Loucy (cell line): ENCODE measurements at regions not wholly inside any gene's neighbourhood (a gene's known extent, or its start where the extent isn't known, plus 50 kb on each side); places are given as distances from the start of the nearest gene placed in this dataset.
"Not testable (repeated sequence)": the region's sequence is repeated elsewhere in the genome, so short reads cannot be mapped to it uniquely, and the experiment has no call there.

ENCODE experiments used
- H2AFZ ChIP-seq: fragments of 200-600 bp; sonication (generic); 2 replicates; pipeline ENCODE4 v1.6.0; 2016; ENCODE audit warnings: antibody characterized with exemption, mild to moderate bottlenecking, low read length, moderate library complexity
- H3F3A ChIP-seq: fragments of 200-600 bp; 2 replicates; pipeline ENCODE4 v1.6.0; 2016; ENCODE audit warnings: antibody characterized with exemption, low read depth, mild to moderate bottlenecking
- H3K27me3 ChIP-seq: fragments of 200-600 bp; sonication (generic); 2 replicates; pipeline ENCODE4 v1.6.1; 2014; ENCODE audit warnings: low read length, mild to moderate bottlenecking; ENCODE audit not compliant: insufficient read depth, poor library complexity, severe bottlenecking
- H3K36me3 ChIP-seq: fragments of 200-600 bp; sonication (generic); 2 replicates; pipeline ENCODE4 v1.6.1; 2016; ENCODE audit warnings: low read length; ENCODE audit not compliant: insufficient read depth
- H3K4me1 ChIP-seq: fragments of 200-600 bp; sonication (generic); 2 replicates; pipeline ENCODE4 v1.5.1; 2014; ENCODE audit warnings: low read length, mild to moderate bottlenecking; ENCODE audit not compliant: insufficient read depth, poor library complexity, severe bottlenecking
- H3K4me2 ChIP-seq: fragments of 200-600 bp; sonication (generic); 2 replicates; pipeline ENCODE4 v1.6.0; 2014; ENCODE audit warnings: antibody characterized with exemption, low read length, low read depth, mild to moderate bottlenecking; ENCODE audit not compliant: poor library complexity, severe bottlenecking
- H3K4me3 ChIP-seq: fragments of 200-600 bp; sonication (generic); 2 replicates; pipeline ENCODE4 v1.5.1; 2014; ENCODE audit warnings: low read length, mild to moderate bottlenecking, mixed read lengths; ENCODE audit not compliant: poor library complexity, severe bottlenecking
- H3K79me2 ChIP-seq: fragments of 200-600 bp; sonication (generic); 2 replicates; pipeline ENCODE4 v1.6.1; 2014; ENCODE audit warnings: low read length; ENCODE audit not compliant: insufficient read depth
- H3K9ac ChIP-seq: fragments of 200-600 bp; sonication (generic); 2 replicates; pipeline ENCODE4 v1.6.0; 2014; ENCODE audit warnings: mild to moderate bottlenecking, low read depth, low read length, moderate library complexity; ENCODE audit not compliant: poor library complexity, severe bottlenecking
- H3K9me2 ChIP-seq: fragments of 200-600 bp; sonication (generic); replicated peaks from 2 replicates; pipeline ENCODE4 v1.6.1; 2016; ENCODE audit warnings: low read depth, low read length, mixed read lengths
- H3K9me3 ChIP-seq: fragments of 200-600 bp; sonication (generic); 2 replicates; pipeline ENCODE4 v1.6.1; 2014; ENCODE audit warnings: mild to moderate bottlenecking, antibody characterized with exemption, low read length, low read depth; ENCODE audit not compliant: insufficient read depth
- H4K20me1 ChIP-seq: fragments of 200-600 bp; sonication (generic); 2 replicates; pipeline ENCODE4 v1.6.0; 2014; ENCODE audit warnings: antibody characterized with exemption, low read length, mild to moderate bottlenecking; ENCODE audit not compliant: insufficient read depth, poor library complexity, severe bottlenecking
- EZH2phosphoT487 ChIP-seq: fragments of 200-600 bp; IDR thresholded peaks from 2 replicates; pipeline ENCODE4 v1.6.1; 2018; ENCODE audit warnings: antibody characterized with exemption, mild to moderate bottlenecking, moderate library complexity, borderline replicate concordance
- TF ChIP-seq, protein P1 (sequence below): fragments of 200-600 bp; sonication (generic); conservative IDR thresholded peaks from 2 replicates; pipeline ENCODE4 v1.5.1; 2014; ENCODE audit warnings: mild to moderate bottlenecking, antibody characterized with exemption, low read length

DNA sequence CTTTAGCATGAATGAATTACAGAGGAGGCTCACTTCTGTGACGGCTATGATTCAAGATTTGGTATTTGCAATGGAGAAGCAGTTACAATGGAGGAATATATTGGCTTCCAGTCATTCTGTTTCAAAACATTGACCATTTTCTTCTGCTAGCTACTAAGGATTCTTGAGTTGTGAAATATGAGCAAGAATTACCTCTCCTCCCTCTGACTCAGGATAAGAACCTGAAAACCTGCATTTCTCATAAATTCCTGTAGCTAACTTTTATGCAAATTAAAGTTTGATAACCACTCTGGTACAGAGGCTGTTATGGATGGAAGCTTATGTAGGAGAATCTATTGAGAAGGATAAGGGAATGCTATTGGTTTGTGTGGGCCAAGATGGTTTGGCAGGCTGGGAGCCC lies 84.1 kb upstream of the MYRIP start:
- Histone ChIP-seq H3F3A (no peaks in the 10 kb centered on the region), H3K9ac (no peak overlapping the region), H3K27me3 (no peaks in the 10 kb centered on the region), H2AFZ (no peak overlapping the region), H3K9me2 (no peaks in the 10 kb centered on the region), H4K20me1 (no peaks in the 10 kb centered on the region), H3K36me3 (no peaks in the 10 kb centered on the region), H3K4me1 (no peaks in the 10 kb centered on the region), H3K4me2 (no peak overlapping the region), H3K9me3 (no peaks in the 10 kb centered on the region), H3K4me3 (no peak overlapping the region), H3K79me2 (no peaks in the 10 kb centered on the region)
- TF ChIP-seq EZH2phosphoT487, result no peak
- TF ChIP-seq, protein P1, sequence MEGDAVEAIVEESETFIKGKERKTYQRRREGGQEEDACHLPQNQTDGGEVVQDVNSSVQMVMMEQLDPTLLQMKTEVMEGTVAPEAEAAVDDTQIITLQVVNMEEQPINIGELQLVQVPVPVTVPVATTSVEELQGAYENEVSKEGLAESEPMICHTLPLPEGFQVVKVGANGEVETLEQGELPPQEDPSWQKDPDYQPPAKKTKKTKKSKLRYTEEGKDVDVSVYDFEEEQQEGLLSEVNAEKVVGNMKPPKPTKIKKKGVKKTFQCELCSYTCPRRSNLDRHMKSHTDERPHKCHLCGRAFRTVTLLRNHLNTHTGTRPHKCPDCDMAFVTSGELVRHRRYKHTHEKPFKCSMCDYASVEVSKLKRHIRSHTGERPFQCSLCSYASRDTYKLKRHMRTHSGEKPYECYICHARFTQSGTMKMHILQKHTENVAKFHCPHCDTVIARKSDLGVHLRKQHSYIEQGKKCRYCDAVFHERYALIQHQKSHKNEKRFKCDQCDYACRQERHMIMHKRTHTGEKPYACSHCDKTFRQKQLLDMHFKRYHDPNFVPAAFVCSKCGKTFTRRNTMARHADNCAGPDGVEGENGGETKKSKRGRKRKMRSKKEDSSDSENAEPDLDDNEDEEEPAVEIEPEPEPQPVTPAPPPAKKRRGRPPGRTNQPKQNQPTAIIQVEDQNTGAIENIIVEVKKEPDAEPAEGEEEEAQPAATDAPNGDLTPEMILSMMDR, result no peak

DNA sequence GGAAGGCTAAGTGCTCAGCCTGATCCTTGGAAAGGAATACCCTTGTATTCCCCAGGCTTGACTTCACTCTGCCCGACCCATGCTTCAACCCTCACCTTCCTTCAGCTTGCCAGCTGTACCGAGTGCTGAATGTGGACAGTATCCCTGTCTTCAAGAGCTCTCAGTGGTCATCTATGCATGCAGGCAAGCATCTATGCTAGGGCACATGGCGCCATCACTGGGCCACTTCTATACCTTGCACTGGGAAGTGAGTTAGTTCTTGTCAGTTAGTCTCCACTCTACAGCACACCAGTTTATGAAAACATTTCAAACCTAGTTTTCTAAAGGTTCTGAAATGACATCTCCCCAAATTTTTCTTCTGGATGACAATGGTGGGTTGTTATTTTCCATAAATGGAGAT lies 82.0 kb upstream of the MYRIP start:
- no peaks in the 10 kb centered on the region for H3K79me2 ChIP-seq
- no peaks in the 10 kb centered on the region for H3K36me3 ChIP-seq
- no peak overlapping the region for H3K4me2 ChIP-seq
- no peak overlapping the region for H3K4me3 ChIP-seq
- no peak overlapping the region for H2AFZ ChIP-seq
- no peak overlapping the region for H3K9ac ChIP-seq
- H3K9me3 ChIP-seq, result no peaks in the 10 kb centered on the region
- no peaks in the 10 kb centered on the region for H4K20me1 ChIP-seq
- H3K9me2 ChIP-seq, result no peaks in the 10 kb centered on the region
- no peaks in the 10 kb centered on the region for H3K4me1 ChIP-seq
- no peaks in the 10 kb centered on the region for H3F3A ChIP-seq
- TF ChIP-seq, protein P1, result peak; percentile 60
- no peak for TF ChIP-seq EZH2phosphoT487
- no peaks in the 10 kb centered on the region for H3K27me3 ChIP-seq

DNA sequence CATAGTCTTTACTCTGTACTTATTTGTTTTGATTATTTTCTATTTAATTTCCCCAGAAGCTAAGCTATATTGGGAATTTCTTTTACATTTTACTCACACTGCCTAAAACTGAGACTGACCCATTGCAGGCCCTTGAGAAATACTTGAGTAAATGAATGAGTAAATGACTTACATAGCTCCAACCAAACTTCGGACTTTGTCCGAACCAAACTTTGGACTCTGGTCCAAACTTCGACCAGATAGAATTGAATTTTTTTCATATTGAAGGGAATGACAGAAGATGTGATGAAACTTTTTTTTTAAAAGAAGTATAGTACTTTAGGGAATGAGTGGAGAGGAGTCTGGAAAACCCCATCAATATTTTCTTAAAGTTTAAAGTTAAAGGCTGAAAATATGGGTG lies 75.6 kb upstream of the MYRIP start:
- H3K9me2 ChIP-seq, result no peaks in the 10 kb centered on the region
- H3K9me3 ChIP-seq, result no peaks in the 10 kb centered on the region
- no peak overlapping the region for H3K9ac ChIP-seq
- no peak overlapping the region for H3K4me3 ChIP-seq
- no peaks in the 10 kb centered on the region for H3K36me3 ChIP-seq
- TF ChIP-seq, protein P1, result no peak
- no peak for TF ChIP-seq EZH2phosphoT487
- no peaks in the 10 kb centered on the region for H3K79me2 ChIP-seq
- H4K20me1 ChIP-seq, result no peaks in the 10 kb centered on the region
- H3K27me3 ChIP-seq, result no peaks in the 10 kb centered on the region
- H2AFZ ChIP-seq, result no peak overlapping the region
- no peaks in the 10 kb centered on the region for H3K4me1 ChIP-seq
- no peaks in the 10 kb centered on the region for H3F3A ChIP-seq
- no peak overlapping the region for H3K4me2 ChIP-seq

DNA sequence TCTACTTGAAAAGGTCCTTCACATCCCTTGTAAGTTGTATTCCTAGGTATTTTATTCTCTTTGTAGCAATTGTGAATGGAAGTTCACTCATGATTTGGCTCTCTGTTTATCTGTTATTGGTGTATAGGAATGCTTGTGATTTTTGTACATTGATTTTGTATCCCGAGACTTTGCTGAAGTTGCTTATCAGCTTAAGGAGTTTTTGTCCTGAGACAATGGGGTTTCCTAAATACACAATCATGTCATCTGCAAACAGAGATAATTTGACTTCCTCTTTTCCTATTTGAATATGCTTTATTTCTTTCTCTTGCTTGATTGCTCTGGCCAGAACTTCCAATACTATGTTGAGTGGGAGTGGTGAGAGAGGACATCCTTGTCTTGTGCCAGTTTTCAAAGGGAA lies 69.8 kb upstream of the MYRIP start:
- H4K20me1 ChIP-seq, H3F3A ChIP-seq, H3K4me1 ChIP-seq, H3K36me3 ChIP-seq, H3K9me3 ChIP-seq, H3K4me2 ChIP-seq, H3K9ac ChIP-seq, H3K79me2 ChIP-seq, H3K4me3 ChIP-seq, H3K9me2 ChIP-seq, H3K27me3 ChIP-seq, H2AFZ ChIP-seq: not testable (repeated sequence)
